ENCODE measurements at regions not wholly inside any gene's neighbourhood (a gene's known extent, or its start where the extent isn't known, plus 50 kb on each side); places are given as distances from the start of the nearest gene placed in this dataset.

GRCh38 chr2:6309415-6310255, 556.1 kb downstream of the CMPK2 start:
- no peak for TF ChIP-seq CTCF (IDR thresholded peaks at IDR 0.05)
- no peak for TF ChIP-seq REST (IDR thresholded peaks at IDR 0.05; ENCODE audit: insufficient read depth in 1 of 2, low read depth in 2 of 2, low read length in 1 of 2)
- TF ChIP-seq TCF7L2 (IDR thresholded peaks at IDR 0.05; ENCODE audit: low read depth, low read length), result no peak
